HG03045 (cell line): ENCODE measurements at regions not wholly inside any gene's neighbourhood (a gene's known extent, or its start where the extent isn't known, plus 50 kb on each side); places are given as distances from the start of the nearest gene placed in this dataset.
"Not testable (repeated sequence)": the region's sequence is repeated elsewhere in the genome, so short reads cannot be mapped to it uniquely, and the experiment has no call there.

Experiments
- ATAC-seq: cut with Tn5 transposase; IDR thresholded peaks from one replicate; pipeline ENCODE4 v1.9.1; 2021; ENCODE audit warnings: mild to moderate bottlenecking, moderate library complexity; ENCODE audit not compliant: unreplicated experiment

GRCh38 chr5:27091858-27092257 lies 53.5 kb upstream of the CDH9 start:
- no peak for ATAC-seq

GRCh38 chr5:27088822-27089221 lies 50.4 kb upstream of the CDH9 start:
- ATAC-seq: not testable (repeated sequence)
